Smooth muscle cell (in vitro differentiated cells): ENCODE measurements at regions not wholly inside any gene's neighbourhood (a gene's known extent, or its start where the extent isn't known, plus 50 kb on each side); places are given as distances from the start of the nearest gene placed in this dataset.

Experiments used
- DNase-seq: peaks from one replicate; lab custom pipeline; 2025; ENCODE audit not compliant: unreplicated experiment; lab: John Stamatoyannopoulos, UW
- H2AFZ ChIP-seq: fragments of 200-600 bp; sonication (generic); 2 replicates; pipeline ENCODE4 v1.6.0; 2016; ENCODE audit warnings: antibody characterized with exemption, low read depth, mild to moderate bottlenecking
- H3F3A ChIP-seq: fragments of 200-600 bp; sonication (generic); 2 replicates; pipeline ENCODE4 v1.6.0; 2017; ENCODE audit warnings: antibody characterized with exemption, low read depth
- H3K27ac ChIP-seq: fragments of 200-600 bp; sonication (generic); 2 replicates; pipeline ENCODE4 v1.5.1; 2016; ENCODE audit warnings: low read depth, mild to moderate bottlenecking
- H3K27me3 ChIP-seq: fragments of 200-600 bp; sonication (generic); 2 replicates; pipeline ENCODE4 v1.6.1; 2016; ENCODE audit warnings: low read depth, mild to moderate bottlenecking
- H3K36me3 ChIP-seq: fragments of 200-600 bp; sonication (generic); 2 replicates; pipeline ENCODE4 v1.5.1; 2016; ENCODE audit warnings: low read depth
- H3K4me1 ChIP-seq: fragments of 200-600 bp; sonication (generic); 2 replicates; pipeline ENCODE4 v1.5.1; 2016; ENCODE audit warnings: low read depth
- H3K4me2 ChIP-seq: fragments of 200-600 bp; sonication (generic); 2 replicates; pipeline ENCODE4 v1.6.0; 2016; ENCODE audit warnings: mild to moderate bottlenecking
- H3K4me3 ChIP-seq: fragments of 200-600 bp; sonication (generic); 2 replicates; pipeline ENCODE4 v1.5.1; 2016; ENCODE audit warnings: mild to moderate bottlenecking
- H3K79me2 ChIP-seq: fragments of 200-600 bp; sonication (generic); 2 replicates; pipeline ENCODE4 v1.6.0; 2016; ENCODE audit warnings: low read depth, mild to moderate bottlenecking
- H3K9ac ChIP-seq: fragments of 200-600 bp; sonication (generic); 2 replicates; pipeline ENCODE4 v1.6.0; 2016; ENCODE audit warnings: low read depth
- H3K9me3 ChIP-seq: fragments of 200-600 bp; sonication (generic); replicated peaks from 2 replicates; pipeline ENCODE4 v1.5.1; 2016; ENCODE audit warnings: low read depth
- H4K20me1 ChIP-seq: fragments of 200-600 bp; sonication (generic); 2 replicates; pipeline ENCODE4 v1.6.0; 2016; ENCODE audit warnings: low read depth
- CTCF ChIP-seq: fragments of 200-600 bp; sonication (generic); IDR thresholded peaks from 2 replicates; pipeline ENCODE4 v1.5.1; 2017; ENCODE audit warnings: borderline replicate concordance, mild to moderate bottlenecking, antibody characterized with exemption; ENCODE audit not compliant: insufficient read depth, poor library complexity, severe bottlenecking
- WGBS: methylation state at CpG from one replicate; pipeline ENCODE4 v1.1.7; 2016; ENCODE audit warnings: low lambda C conversion rate; 5-methylcytosine and 5-hydroxymethylcytosine counted together

GRCh38 chr15:46304321-46304720 is 669.5 kb downstream of the SQOR start:
- Histone ChIP-seq H4K20me1 (no peaks in the 10 kb centered on the region), H3K4me3 (no peak overlapping the region), H3K27me3 (no peaks in the 10 kb centered on the region), H3K36me3 (no peaks in the 10 kb centered on the region), H3K79me2 (no peaks in the 10 kb centered on the region), H3K27ac (no peak overlapping the region), H3K9ac (no peak overlapping the region), H3K9me3 (no peaks in the 10 kb centered on the region), H3F3A (no peaks in the 10 kb centered on the region), H2AFZ (no peak overlapping the region), H3K4me2 (no peak overlapping the region), H3K4me1 (no peaks in the 10 kb centered on the region)
- peak; percentile 53 for TF ChIP-seq CTCF
- 78% methylated on average over 4 of the region's 4 CpGs for WGBS
- DNase-seq, result no peak

- Histone ChIP-seq H3K9ac (no peak overlapping the region), H3F3A (no peaks in the 10 kb centered on the region), H4K20me1 (no peaks in the 10 kb centered on the region), H3K4me1 (no peaks in the 10 kb centered on the region), H3K79me2 (no peaks in the 10 kb centered on the region), H3K27ac (no peak overlapping the region), H3K36me3 (no peaks in the 10 kb centered on the region), H3K9me3 (no peaks in the 10 kb centered on the region), H3K4me2 (no peak overlapping the region), H3K27me3 (no peaks in the 10 kb centered on the region), H2AFZ (no peak overlapping the region), H3K4me3 (no peak overlapping the region)
- TF ChIP-seq CTCF, result no peak
- 93% methylated on average over 4 of the region's 4 CpGs for WGBS
- DNase-seq, result no peak
Observed at GRCh38 chr15:46307746-46308145, 672.9 kb downstream of the SQOR start.

GRCh38 chr15:46309914-46310313 is 675.1 kb downstream of the SQOR start:
- Histone ChIP-seq H3K79me2 (no peaks in the 10 kb centered on the region), H3K9me3 (no peaks in the 10 kb centered on the region), H3F3A (no peaks in the 10 kb centered on the region), H4K20me1 (no peaks in the 10 kb centered on the region), H3K4me1 (no peaks in the 10 kb centered on the region), H3K9ac (no peak overlapping the region), H3K4me2 (no peak overlapping the region), H3K27me3 (no peaks in the 10 kb centered on the region), H2AFZ (no peak overlapping the region), H3K4me3 (no peak overlapping the region), H3K36me3 (no peaks in the 10 kb centered on the region), H3K27ac (no peak overlapping the region)
- DNase-seq, result no peak
- TF ChIP-seq CTCF, result no peak
- 81% methylated on average over 3 of the region's 3 CpGs for WGBS

GRCh38 chr15:46312133-46312740 is 677.4 kb downstream of the SQOR start:
- Histone ChIP-seq H3K9ac (no peak overlapping the region), H3K4me2 (no peak overlapping the region), H3F3A (no peaks in the 10 kb centered on the region), H3K36me3 (no peaks in the 10 kb centered on the region), H3K4me1 (no peaks in the 10 kb centered on the region), H3K4me3 (no peak overlapping the region), H3K27me3 (no peaks in the 10 kb centered on the region), H2AFZ (no peak overlapping the region), H3K79me2 (no peaks in the 10 kb centered on the region), H3K27ac (no peak overlapping the region), H4K20me1 (no peaks in the 10 kb centered on the region), H3K9me3 (no peaks in the 10 kb centered on the region)
- peak; percentile 6 for DNase-seq
- TF ChIP-seq CTCF, result peak; percentile 93
- WGBS, result 18% methylated on average over 2 of the region's 2 CpGs
